ENCODE measurements at regions not wholly inside any gene's neighbourhood (a gene's known extent, or its start where the extent isn't known, plus 50 kb on each side); places are given as distances from the start of the nearest gene placed in this dataset.
"Not testable (repeated sequence)": the region's sequence is repeated elsewhere in the genome, so short reads cannot be mapped to it uniquely, and the experiment has no call there.

DNA sequence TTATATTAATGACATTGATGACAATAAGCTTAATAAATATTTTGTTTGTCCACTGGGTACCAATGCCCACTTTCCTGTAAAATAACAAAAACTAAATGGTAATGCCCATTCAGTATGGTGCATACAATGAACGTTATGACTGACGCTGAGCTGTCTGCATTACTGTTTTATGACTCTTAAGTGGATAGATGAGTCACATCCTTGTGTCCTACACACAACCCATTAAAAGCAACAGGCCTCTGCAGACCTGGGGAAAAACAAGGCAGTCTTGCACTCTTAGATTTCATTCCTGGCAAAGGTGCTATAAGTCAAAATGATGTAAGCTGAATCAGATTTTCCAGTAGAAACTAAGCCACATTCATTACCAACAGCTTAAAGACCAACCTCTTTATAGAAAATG is 176.3 kb upstream of the TMEM45B start:
- TF ChIP-seq POLR2A (IDR thresholded peaks at IDR 0.05; ENCODE audit: extremely low read depth, insufficient read length) (no peak), MYC (IDR thresholded peaks at IDR 0.05; ENCODE audit: low read depth, low read length) (0 out of 2 replicates have a peak, but pooled peaks have one; percentile 13)
- TF ChIP-seq, protein P1, sequence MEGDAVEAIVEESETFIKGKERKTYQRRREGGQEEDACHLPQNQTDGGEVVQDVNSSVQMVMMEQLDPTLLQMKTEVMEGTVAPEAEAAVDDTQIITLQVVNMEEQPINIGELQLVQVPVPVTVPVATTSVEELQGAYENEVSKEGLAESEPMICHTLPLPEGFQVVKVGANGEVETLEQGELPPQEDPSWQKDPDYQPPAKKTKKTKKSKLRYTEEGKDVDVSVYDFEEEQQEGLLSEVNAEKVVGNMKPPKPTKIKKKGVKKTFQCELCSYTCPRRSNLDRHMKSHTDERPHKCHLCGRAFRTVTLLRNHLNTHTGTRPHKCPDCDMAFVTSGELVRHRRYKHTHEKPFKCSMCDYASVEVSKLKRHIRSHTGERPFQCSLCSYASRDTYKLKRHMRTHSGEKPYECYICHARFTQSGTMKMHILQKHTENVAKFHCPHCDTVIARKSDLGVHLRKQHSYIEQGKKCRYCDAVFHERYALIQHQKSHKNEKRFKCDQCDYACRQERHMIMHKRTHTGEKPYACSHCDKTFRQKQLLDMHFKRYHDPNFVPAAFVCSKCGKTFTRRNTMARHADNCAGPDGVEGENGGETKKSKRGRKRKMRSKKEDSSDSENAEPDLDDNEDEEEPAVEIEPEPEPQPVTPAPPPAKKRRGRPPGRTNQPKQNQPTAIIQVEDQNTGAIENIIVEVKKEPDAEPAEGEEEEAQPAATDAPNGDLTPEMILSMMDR (IDR thresholded peaks at IDR 0.05; ENCODE audit: low read depth, low read length) = no peak
- TF ChIP-seq, protein P2, sequence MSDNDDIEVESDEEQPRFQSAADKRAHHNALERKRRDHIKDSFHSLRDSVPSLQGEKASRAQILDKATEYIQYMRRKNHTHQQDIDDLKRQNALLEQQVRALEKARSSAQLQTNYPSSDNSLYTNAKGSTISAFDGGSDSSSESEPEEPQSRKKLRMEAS (IDR thresholded peaks at IDR 0.05; ENCODE audit: low read depth, low read length) = 0 out of 2 replicates have a peak, but pooled peaks have one; percentile 13
- DNase-seq (ENCODE audit: low read depth) = peak; percentile 79
- no peak overlapping the region for H3K4me3 ChIP-seq (ENCODE audit: low read depth, low read length)

DNA sequence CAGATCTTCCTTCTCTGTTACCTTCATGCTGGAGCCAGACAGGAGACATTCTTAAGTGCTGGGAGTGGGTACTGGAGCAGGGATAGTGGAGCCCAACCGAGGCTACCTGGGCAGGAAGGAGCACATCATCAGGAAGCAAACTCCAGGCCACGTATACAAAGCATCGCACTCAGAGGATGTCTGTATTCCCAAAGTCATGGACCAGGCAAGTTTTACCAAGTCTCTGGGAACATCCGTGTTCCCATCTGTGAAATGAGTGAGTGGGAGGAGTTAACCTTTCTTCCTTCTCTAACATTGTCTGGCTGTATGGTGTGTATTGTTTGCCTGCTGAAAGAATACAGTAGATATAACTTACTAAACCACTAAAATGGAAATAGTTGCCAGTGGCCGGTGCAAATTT is 175.0 kb upstream of the TMEM45B start:
- no peak for DNase-seq (ENCODE audit: low read depth)
- H3K4me3 ChIP-seq (ENCODE audit: low read depth, low read length) = no peak overlapping the region
- TF ChIP-seq POLR2A (IDR thresholded peaks at IDR 0.05; ENCODE audit: extremely low read depth, insufficient read length) = no peak
- TF ChIP-seq, protein P1 (IDR thresholded peaks at IDR 0.05; ENCODE audit: low read depth, low read length) = no peak
- TF ChIP-seq, protein P2 (IDR thresholded peaks at IDR 0.05; ENCODE audit: low read depth, low read length) = no peak
- no peak for TF ChIP-seq MYC (IDR thresholded peaks at IDR 0.05; ENCODE audit: low read depth, low read length)

DNA sequence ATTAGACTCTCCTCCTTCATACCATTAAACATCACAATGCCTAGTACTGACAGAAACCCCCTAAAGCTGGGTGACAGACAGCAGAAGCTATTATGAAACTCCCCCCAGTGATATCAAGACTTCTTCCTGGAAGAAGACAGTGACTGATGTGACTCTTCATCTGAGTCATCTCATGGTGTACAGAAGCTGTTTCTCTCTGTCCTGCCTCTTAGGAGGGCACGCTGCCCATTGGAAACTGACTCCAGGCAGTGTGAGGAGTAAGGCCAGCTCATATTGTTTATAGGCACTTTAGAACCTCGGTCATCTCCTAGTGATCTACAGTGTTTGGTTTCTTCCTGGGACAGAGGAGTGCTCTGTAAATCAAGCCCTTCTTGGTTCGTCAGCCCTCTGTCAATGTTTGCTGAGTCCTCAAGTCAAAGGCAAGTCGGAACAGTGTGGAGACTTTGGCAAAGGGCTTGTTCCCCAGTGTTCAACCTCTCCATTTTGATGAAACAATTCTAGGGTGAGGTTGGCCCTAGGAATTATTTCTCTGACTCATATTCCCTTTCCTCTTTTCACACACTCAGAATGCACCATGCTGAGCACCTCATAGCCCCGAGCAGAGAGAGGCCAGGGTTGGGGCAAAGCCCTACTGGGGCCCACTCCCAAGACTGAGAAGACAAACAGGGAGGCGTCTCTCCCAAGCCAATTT is 172.5 kb upstream of the TMEM45B start:
- TF ChIP-seq, protein P2 (IDR thresholded peaks at IDR 0.05; ENCODE audit: low read depth, low read length) = no peak
- TF ChIP-seq MYC (IDR thresholded peaks at IDR 0.05; ENCODE audit: low read depth, low read length) = no peak
- no peak for TF ChIP-seq POLR2A (IDR thresholded peaks at IDR 0.05; ENCODE audit: extremely low read depth, insufficient read length)
- TF ChIP-seq, protein P1 (IDR thresholded peaks at IDR 0.05; ENCODE audit: low read depth, low read length) = no peak
- DNase-seq (ENCODE audit: low read depth) = peak; percentile 80
- H3K4me3 ChIP-seq (ENCODE audit: low read depth, low read length) = no peak overlapping the region

DNA sequence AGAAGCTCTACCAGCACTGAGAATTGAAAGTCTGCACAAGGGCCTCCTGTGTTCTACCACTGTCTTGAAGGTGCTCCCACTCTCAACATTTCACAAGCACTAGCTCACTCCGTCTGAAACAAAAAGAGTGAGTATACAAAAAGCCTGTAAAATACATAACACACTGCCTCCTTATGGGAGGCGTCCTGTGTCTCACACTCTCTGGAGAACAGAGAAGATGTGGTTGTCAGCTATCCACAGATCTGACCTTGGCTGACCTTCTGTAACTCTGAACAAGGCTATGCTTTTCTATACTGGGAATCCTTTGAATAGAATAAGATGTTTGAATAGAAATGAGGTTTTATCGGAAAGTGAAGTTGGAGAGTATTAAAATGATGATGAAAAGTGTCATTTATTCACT is 171.3 kb upstream of the TMEM45B start:
- no peak overlapping the region for H3K4me3 ChIP-seq (ENCODE audit: low read depth, low read length)
- TF ChIP-seq, protein P2 (IDR thresholded peaks at IDR 0.05; ENCODE audit: low read depth, low read length) = no peak
- TF ChIP-seq, protein P1 (IDR thresholded peaks at IDR 0.05; ENCODE audit: low read depth, low read length) = no peak
- no peak for TF ChIP-seq MYC (IDR thresholded peaks at IDR 0.05; ENCODE audit: low read depth, low read length)
- peak; percentile 68 for DNase-seq (ENCODE audit: low read depth)

DNA sequence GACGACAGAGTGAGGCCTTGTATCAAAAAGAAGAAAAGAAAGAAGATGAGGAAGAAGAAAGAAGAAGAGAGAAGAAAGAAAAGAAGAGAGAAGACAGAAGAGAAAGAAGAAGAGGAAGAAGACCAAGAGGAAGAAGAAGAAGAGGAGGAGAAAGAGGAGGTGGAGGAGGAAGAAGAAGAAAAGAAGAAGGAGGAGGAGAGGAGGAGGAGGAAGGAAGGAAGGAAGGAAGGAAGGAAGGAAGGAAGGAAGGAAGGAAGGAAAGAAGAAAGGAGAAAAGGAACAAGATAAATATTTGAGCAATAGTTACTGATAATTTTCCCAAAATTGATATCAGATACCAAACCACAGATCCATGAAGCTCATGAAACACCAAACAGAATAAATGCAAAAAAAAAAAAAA is 169.7 kb upstream of the TMEM45B start:
- TF ChIP-seq, protein P2 (IDR thresholded peaks at IDR 0.05; ENCODE audit: low read depth, low read length) = no peak
- TF ChIP-seq, protein P1 (IDR thresholded peaks at IDR 0.05; ENCODE audit: low read depth, low read length) = no peak
- TF ChIP-seq MYC (IDR thresholded peaks at IDR 0.05; ENCODE audit: low read depth, low read length) (no peak), POLR2A (IDR thresholded peaks at IDR 0.05; ENCODE audit: extremely low read depth, insufficient read length) (no peak)
- no peak for DNase-seq (ENCODE audit: low read depth)

DNA sequence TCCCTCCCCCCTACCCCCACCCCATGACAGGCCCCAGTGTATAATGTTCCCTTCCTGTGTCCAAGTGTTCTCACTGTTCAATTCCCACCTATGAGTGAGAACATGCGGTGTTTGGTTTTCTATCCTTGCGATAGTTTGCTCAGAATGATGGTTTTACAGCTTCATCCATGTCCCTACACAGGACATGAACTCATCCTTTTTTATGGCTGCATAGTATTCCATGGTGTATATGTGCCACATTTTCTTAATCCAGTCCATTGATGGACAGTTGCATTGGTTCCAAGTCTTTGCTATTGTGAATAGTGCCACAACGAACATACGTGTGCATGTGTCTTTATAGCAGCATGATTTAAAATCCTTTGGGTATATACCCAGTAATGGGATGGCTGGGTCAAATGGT is 165.6 kb upstream of the TMEM45B start:
- not testable (repeated sequence) for DNase-seq (ENCODE audit: low read depth); H3K4me3 ChIP-seq (ENCODE audit: low read depth, low read length)

More for the DNA sequence above, 169.7 kb upstream of the TMEM45B start:
- H3K4me3 ChIP-seq (ENCODE audit: low read depth, low read length) = no peak overlapping the region

Measured in NB4 (cell line).